Hematopoietic multipotent progenitor cell treated with erythropoietin and hydrocortisone succinate and interleukin-3 and kit ligand, for 4 days (in vitro differentiated cells): ENCODE measurements at regions not wholly inside any gene's neighbourhood (a gene's known extent, or its start where the extent isn't known, plus 50 kb on each side); places are given as distances from the start of the nearest gene placed in this dataset.
"Not testable (repeated sequence)": the region's sequence is repeated elsewhere in the genome, so short reads cannot be mapped to it uniquely, and the experiment has no call there.

Experiments used
- DNase-seq: peaks from one replicate; pipeline ENCODE4 v3.0.0-alpha.2; 2015

- DNase-seq, result no peak
These were observed 2353.5 kb downstream of the ARAP2 start for GRCh38 chr4:33890841-33891240.

GRCh38 chr4:33911959-33912358 is 2332.4 kb downstream of the ARAP2 start:
- DNase-seq, result no peak

- no peak for DNase-seq
These were observed 2329.9 kb downstream of the ARAP2 start for GRCh38 chr4:33914386-33914785.

DNA sequence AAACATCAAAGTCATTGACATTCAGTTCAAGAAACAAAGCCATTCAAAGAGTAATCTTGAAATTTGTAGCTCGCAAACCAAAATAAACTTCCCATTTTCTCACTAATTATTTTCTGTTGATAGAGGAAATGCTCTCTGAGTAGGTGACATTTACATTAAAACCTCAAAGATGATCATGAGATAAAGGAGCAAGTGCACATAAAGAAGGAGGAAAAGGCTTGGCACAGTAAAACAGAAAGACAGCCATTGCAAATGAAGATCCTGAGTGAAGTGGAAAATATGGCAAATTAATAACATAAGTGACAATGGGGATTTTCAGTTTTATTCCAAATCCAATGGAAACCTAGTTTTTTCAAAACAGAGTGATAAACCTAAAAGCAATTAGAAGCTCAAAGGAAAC is 2320.8 kb downstream of the ARAP2 start:
- DNase-seq, result no peak

DNA sequence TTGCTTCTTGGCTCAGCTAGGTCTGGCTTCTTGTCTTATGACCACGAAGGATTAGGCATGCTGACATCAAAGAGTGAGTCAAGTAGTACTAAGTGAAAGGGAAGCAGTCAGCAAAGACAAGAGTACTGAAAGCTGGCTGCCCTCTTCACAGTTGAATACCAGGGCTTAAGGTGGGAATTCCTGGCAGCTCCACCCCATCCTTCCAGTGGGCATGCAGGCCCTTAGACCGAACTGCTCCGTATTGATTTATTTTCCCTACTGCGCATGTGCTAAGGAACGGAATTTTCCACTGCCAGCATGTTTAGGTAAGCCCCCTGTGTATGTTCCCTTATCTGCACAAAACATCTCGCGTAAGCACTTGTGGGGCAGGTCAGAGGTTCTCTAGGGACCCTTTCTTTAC is 2320.1 kb downstream of the ARAP2 start:
- no peak for DNase-seq

DNA sequence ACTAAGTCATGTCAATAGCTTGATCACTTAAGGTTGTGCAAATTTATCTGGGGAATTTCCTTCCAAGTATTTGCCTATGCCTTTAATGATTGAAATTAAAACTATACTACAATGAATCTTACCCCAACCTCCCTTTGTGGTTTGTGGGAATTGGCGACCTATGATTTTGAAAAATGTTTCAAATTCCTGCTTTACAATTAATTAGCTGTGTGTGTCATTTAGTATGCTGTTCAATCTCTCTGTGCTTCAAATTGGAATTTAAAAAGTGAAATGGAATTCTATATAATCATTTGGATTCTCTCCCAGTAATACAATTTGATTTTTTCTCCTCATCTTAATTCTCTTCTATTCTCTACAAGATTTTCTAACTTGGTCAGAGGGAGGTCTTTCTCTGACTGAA is 2319.5 kb downstream of the ARAP2 start:
- no peak for DNase-seq

- no peak for DNase-seq
These were observed 2313.8 kb downstream of the ARAP2 start for GRCh38 chr4:33930497-33930896.

DNA sequence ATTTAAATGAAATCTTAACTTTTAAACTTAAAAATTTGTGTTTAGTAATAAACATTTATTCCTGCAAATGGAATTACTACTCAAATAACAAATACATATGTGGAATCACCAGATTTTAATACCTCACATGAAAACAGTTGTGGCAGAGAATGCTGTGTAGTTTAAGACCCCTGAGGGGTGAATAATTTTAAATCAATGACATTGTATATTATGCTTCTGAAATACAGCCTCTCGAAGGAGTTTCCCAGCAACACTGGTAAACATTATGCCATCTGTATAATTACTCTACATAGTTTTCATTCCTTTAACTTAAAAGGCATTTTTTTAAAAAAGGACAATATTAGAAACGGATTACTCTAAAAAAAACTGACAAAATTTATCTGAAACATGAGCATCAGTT is 2313.3 kb downstream of the ARAP2 start:
- DNase-seq, result no peak

- DNase-seq, result no peak
These were observed 2304.0 kb downstream of the ARAP2 start for GRCh38 chr4:33940281-33940680.

GRCh38 chr4:33941854-33942253 is 2302.5 kb downstream of the ARAP2 start:
- DNase-seq, result no peak

- no peak for DNase-seq
These were observed 2295.4 kb downstream of the ARAP2 start for GRCh38 chr4:33948921-33949320.

GRCh38 chr4:33953848-33954247 is 2290.5 kb downstream of the ARAP2 start:
- DNase-seq, result not testable (repeated sequence)

DNA sequence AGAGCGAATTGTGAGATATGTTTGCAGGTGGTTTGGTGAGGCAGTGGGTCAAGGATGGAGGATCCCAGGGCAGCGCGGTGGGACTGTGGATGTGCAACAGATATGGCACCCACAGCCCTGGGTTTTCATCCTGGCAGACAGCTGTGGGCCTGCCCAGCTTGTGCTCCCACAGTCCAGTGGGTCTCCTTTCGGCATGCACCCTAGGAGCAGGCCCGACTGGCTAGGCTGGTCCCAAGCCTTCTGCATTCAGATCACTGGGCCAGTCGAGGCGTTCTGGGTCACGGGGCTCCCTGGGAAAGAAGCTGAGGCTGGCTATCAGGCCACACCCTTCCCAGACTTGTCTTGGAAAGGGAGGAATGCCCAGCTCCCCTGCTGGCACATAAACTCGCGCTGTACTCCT is 2289.6 kb downstream of the ARAP2 start:
- DNase-seq, result no peak

DNA sequence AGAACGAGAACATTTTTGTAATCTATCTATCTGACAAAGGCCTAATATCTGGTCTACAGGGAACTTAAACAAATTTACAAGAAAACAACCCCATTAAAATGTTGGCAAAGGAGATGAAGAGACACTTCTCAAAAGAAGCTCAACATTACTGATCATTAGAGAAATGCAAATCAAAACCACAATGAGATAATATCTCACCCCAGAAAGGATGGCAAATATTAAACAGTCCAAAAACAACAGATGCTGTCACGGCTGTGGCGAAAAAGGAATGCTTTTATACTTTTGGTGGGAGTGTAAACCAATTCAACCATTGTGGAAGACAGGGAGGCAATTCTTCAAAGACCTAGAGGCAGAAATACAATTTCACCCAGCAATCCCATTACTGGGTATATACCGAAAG is 2284.8 kb downstream of the ARAP2 start:
- DNase-seq, result no peak

DNA sequence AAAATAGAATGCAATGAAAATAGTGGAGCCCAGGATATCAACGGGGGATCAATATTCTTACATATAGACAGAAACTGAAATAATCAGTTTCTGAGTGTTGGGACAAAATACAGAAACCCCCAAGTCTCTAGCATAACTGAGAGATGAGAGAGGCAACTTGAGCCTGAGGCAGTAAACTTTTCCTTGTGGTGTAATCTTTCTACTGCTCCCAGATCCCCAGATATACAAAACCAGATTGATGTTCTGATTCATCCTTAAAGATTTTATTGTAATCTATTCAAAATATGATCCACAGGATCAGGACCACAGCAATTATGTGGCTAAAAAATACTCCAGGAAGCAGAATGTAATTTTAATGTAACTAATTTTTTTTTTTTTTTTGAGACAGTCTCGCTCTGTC is 2282.6 kb downstream of the ARAP2 start:
- DNase-seq, result no peak

GRCh38 chr4:33966808-33967207 is 2277.5 kb downstream of the ARAP2 start:
- DNase-seq, result no peak

- DNase-seq, result no peak
These were observed 2270.0 kb downstream of the ARAP2 start for GRCh38 chr4:33974270-33974669.

- no peak for DNase-seq
These were observed 2268.3 kb downstream of the ARAP2 start for GRCh38 chr4:33975995-33976394.

GRCh38 chr4:33979781-33980180 is 2264.5 kb downstream of the ARAP2 start:
- not testable (repeated sequence) for DNase-seq

DNA sequence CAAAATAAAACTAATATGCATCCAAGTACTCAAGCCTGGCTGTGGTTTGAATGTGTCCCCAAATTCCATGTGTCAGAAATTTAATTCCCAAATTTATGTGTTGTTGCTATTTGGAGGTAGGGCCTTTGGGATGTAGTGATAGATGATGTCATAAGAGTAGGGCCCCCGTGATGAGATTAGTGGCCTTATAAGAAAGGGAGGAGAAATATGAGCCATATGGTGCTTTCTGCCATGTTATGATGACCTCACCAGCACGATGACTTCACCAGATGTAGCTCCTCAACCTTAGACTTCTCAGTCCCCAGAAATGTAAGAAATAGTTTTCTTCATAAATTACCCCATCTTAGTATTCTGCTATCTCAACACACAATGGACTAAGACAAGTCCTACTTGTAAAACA is 2264.0 kb downstream of the ARAP2 start:
- DNase-seq, result no peak

DNA sequence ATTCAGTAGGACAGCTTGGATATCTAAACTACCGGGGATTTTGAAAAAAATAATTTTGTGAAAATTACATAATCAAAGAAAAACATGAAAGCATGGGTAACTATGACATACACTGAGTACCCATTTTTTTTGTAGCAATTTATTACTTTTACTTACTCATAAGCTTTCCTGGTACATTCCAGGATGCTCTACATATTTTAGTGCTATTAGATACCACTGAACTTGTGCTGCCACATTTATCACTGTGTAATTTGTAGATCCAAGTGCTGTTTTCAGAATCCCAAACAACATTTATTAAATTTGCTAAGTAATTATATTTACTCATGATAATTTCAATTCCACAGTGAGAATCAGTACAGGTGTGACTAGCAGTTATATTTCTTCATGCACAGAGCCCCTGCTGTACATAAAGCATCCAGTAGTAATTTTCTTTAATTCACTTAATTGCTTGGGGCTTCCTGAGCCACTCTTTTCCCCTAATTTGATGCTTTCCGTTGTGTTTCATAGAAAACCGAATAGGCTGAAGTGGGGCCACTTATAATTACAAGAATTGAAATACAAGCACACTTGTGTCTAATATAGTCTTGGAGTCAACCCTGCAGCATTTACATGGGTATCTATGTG is 2254.4 kb downstream of the ARAP2 start:
- DNase-seq, result no peak

DNA sequence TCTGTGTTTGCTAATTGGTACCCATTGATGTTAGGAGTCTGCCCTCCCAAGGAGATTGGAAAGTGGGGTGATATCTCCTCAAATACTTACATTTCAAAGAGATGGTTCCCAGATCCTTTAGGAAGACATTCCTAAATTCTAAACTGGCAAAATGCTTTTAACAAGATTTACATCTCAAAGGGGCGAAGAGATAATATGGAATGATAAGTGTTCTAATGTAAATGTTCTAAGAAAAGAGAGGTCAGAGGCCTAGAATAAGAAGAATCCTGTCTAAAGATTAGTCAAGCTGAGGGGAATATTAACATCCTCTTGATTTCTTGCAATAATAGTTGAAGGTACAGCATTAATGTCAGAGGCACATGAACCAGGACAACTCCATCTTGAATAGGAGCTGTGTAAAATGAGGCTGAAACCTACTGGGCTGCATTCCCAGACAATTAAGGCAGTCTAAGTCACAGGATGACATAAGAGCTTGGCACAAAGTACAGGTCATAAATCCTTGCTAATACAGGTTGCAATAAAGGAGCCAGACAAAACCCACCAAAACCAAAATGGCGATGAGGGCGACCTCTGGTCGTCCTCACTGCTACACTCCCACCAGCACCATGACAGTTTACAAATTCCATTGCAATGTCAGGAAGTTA is 2248.1 kb downstream of the ARAP2 start:
- DNase-seq, result no peak

- DNase-seq, result no peak
These were observed 2246.0 kb downstream of the ARAP2 start for GRCh38 chr4:33998291-33998690.

- no peak for DNase-seq
These were observed 2244.0 kb downstream of the ARAP2 start for GRCh38 chr4:34000356-34000755.

DNA sequence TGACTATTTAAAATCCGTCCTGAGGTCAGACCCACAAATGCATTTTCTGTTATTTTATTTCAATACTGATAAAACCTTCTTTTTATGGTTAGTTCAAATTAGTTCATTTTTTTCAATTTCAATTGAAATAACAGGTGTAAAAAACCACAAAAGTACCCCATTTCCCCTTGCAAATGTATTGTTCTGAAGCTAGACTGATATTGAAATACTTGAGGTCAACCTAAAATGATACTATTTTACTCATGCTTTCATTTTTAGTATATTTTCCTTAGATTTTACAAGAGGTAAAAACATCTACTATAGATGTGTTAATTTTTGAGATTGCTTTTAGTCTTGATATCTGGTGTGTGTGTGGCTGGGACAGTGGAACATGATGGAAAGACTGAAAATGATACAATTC is 2237.8 kb downstream of the ARAP2 start:
- DNase-seq, result not testable (repeated sequence)
